ENCODE measurements at regions not wholly inside any gene's neighbourhood (a gene's known extent, or its start where the extent isn't known, plus 50 kb on each side); places are given as distances from the start of the nearest gene placed in this dataset.

GRCh38 chr7:109984729-109985128 lies 1106.2 kb upstream of the LRRN3 start:
- TF ChIP-seq POLR2A (IDR thresholded peaks at IDR 0.05; ENCODE audit: low read depth, low read length) (no peak), POLR2AphosphoS5 (IDR thresholded peaks at IDR 0.05; ENCODE audit: low read depth, low read length) (no peak), TAF1 (IDR thresholded peaks at IDR 0.05; ENCODE audit: low read depth, low read length) (no peak), POU2F2 (IDR thresholded peaks at IDR 0.05; ENCODE audit: low read depth, low read length) (no peak)

Data from GM12891 (cell line).